OCI-LY7 (cell line): ENCODE measurements at regions not wholly inside any gene's neighbourhood (a gene's known extent, or its start where the extent isn't known, plus 50 kb on each side); places are given as distances from the start of the nearest gene placed in this dataset.

Experiments
- CTCF ChIP-seq: fragments of 200-600 bp; sonication (generic); conservative IDR thresholded peaks from 2 replicates; pipeline ENCODE4 v1.5.1; 2014; ENCODE audit warnings: mild to moderate bottlenecking, antibody characterized with exemption, low read length, moderate library complexity, mixed read lengths
- EZH2phosphoT487 ChIP-seq: fragments of 200-600 bp; sonication (generic); IDR thresholded peaks from 2 replicates; pipeline ENCODE4 v1.6.1; 2018; ENCODE audit warnings: low read depth, borderline replicate concordance, mild to moderate bottlenecking, mixed run types, antibody characterized with exemption, low read length, moderate library complexity, mixed read lengths

- TF ChIP-seq CTCF = no peak
- no peak for TF ChIP-seq EZH2phosphoT487
These were observed 122.6 kb downstream of the AQP9 start for GRCh38 chr15:58260725-58261267.
